PC-3 (cell line): ENCODE measurements at regions not wholly inside any gene's neighbourhood (a gene's known extent, or its start where the extent isn't known, plus 50 kb on each side); places are given as distances from the start of the nearest gene placed in this dataset.

Experiments
- EZH2 ChIP-seq: fragments of 300-600 bp; sonication (generic); IDR thresholded peaks from one replicate; pipeline ENCODE4 v1.6.1; 2017; ENCODE audit warnings: antibody characterized with exemption, mild to moderate bottlenecking, low read length; ENCODE audit not compliant: unreplicated experiment
- TF ChIP-seq, protein P1 (sequence below): fragments of 300-600 bp; sonication (generic); conservative IDR thresholded peaks from 2 replicates; pipeline ENCODE4 v1.5.1; 2017; ENCODE audit warnings: antibody characterized with exemption, low read depth, mild to moderate bottlenecking, low read length

DNA sequence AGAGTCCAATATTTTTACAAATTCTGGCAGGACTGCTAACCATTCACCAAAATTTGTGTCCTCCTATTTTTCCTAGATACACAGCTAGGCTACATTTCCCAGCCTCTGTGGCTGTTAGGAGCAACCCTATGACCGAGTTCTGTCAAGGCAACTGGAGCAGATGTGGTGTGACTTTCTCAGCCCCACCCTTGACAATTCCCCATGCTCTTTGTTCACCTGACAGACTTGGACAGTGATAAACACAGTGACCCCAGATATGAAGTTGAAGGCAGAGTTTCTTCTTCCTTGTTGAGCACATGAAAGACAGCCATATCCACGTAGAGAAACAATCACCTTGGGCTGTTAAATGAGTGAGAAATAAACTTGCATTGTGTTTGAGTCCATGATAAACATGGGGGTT, 1162.1 kb downstream of the SORCS3 start:
- TF ChIP-seq, protein P1, sequence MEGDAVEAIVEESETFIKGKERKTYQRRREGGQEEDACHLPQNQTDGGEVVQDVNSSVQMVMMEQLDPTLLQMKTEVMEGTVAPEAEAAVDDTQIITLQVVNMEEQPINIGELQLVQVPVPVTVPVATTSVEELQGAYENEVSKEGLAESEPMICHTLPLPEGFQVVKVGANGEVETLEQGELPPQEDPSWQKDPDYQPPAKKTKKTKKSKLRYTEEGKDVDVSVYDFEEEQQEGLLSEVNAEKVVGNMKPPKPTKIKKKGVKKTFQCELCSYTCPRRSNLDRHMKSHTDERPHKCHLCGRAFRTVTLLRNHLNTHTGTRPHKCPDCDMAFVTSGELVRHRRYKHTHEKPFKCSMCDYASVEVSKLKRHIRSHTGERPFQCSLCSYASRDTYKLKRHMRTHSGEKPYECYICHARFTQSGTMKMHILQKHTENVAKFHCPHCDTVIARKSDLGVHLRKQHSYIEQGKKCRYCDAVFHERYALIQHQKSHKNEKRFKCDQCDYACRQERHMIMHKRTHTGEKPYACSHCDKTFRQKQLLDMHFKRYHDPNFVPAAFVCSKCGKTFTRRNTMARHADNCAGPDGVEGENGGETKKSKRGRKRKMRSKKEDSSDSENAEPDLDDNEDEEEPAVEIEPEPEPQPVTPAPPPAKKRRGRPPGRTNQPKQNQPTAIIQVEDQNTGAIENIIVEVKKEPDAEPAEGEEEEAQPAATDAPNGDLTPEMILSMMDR = no peak
- TF ChIP-seq EZH2 = no peak
